Kidney (tissue), 13 donors: ENCODE measurements at regions not wholly inside any gene's neighbourhood (a gene's known extent, or its start where the extent isn't known, plus 50 kb on each side); places are given as distances from the start of the nearest gene placed in this dataset.
"Not testable (repeated sequence)": the region's sequence is repeated elsewhere in the genome, so short reads cannot be mapped to it uniquely, and the experiment has no call there.

ENCODE experiments used
- DNase-seq, 5 donors: peaks; one replicate each; pipeline ENCODE4 v3.0.0-alpha.2; 2013 to 2020
- FAIRE-seq: peaks from 2 replicates; lab custom pipeline; 2012; peaks lifted over from hg19 to GRCh38; lab: Jason Lieb, UNC
- H3K27ac ChIP-seq, 2 donors: one replicate each; pipeline ENCODE4 v1.7.0; 2013; ENCODE audit warnings: low read depth in 2 of 2, low read length in 2 of 2, inconsistent platforms in 1 of 2
- H3K27me3 ChIP-seq: one replicate; pipeline ENCODE4 v1.7.1; 2013; ENCODE audit warnings: low read length, inconsistent platforms; ENCODE audit not compliant: control insufficient read depth, insufficient read depth
- H3K36me3 ChIP-seq, 3 donors: one replicate each; pipeline versions ENCODE4 v1.7.0 to v1.7.1; 2013; ENCODE audit warnings: low read length in 3 of 3, control low read depth in 1 of 3, inconsistent platforms in 1 of 3; ENCODE audit not compliant: insufficient read depth in 3 of 3, control insufficient read depth in 2 of 3
- H3K4me1 ChIP-seq, 3 donors: one replicate each; pipeline versions ENCODE4 v1.7.0 to v1.7.1; 2013; ENCODE audit warnings: low read length in 3 of 3, inconsistent platforms in 1 of 3, low read depth in 1 of 3; ENCODE audit not compliant: control insufficient read depth in 2 of 3, insufficient read depth in 2 of 3
- H3K4me3 ChIP-seq, 3 donors: one replicate each; pipeline versions ENCODE4 v1.7.0 to v1.8.1; 2013; ENCODE audit warnings: low read length in 3 of 3, control low read depth in 1 of 3, inconsistent platforms in 1 of 3
- H3K9ac ChIP-seq, 3 donors: one replicate each; pipeline versions ENCODE4 v1.7.0 to v1.7.1; 2013; ENCODE audit warnings: low read length in 3 of 3, control low read depth in 1 of 3, inconsistent platforms in 1 of 3
- H3K9me3 ChIP-seq, 3 donors: one replicate each; pipeline versions ENCODE4 v1.7.0 to v1.7.1; 2013; ENCODE audit warnings: low read length in 3 of 3, control low read depth in 1 of 3, inconsistent platforms in 1 of 3; ENCODE audit not compliant: control insufficient read depth in 2 of 3, insufficient read depth in 1 of 3
- intact Hi-C: fragments of 100-400 bp; cut with DNase I; formaldehyde crosslinking; loops from one replicate; pipeline ENCODE4 v1.11.1; 2022
- TF ChIP-seq, protein P1 (sequence below): IDR thresholded peaks from 3 replicates; pipeline ENCODE4 v1.5.1; 2012; ENCODE audit warnings: mild to moderate bottlenecking, moderate library complexity, borderline replicate concordance; ENCODE audit not compliant: insufficient read depth; ENCODE audit errors: extremely low read depth
- donor health status: control.
- donor health status: control.
- donor health status: control.
- donor health status: control.
- donor health status: control.
- donor health status: DM: yes; HTN: yes; CAD: no.
- donor health status: Normal renal cell carcinoma (clear cell type).

DNA sequence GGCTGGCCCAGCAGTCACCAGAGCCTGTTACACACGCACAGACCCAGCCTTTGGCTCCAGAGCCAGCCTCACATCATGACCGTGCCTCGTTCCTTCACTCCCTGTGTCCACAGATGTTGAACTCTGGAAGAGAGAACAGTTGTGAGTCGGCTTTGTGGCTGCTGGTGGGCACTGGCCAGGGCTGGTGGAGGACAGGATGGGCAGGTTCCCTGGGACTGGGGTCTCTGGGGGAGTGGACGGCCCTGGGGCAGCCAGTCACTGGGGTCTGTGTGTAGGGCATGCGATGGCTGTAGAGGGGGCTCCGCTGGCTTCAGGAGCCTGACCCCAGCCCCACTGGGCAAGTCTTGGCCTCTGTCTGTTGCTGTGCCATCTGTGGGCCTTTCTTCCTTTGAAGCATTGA, 1070.1 kb downstream of the BRD1 start:
- no peak overlapping the region for H3K9ac ChIP-seq
- no peak overlapping the region for H3K4me3 ChIP-seq
- peak in 2 of 5 donors; percentile 24 to 41 for DNase-seq
- H3K9me3 ChIP-seq: no peaks in the 10 kb centered on the region
- intact Hi-C loops: no loop called here
- TF ChIP-seq, protein P1, sequence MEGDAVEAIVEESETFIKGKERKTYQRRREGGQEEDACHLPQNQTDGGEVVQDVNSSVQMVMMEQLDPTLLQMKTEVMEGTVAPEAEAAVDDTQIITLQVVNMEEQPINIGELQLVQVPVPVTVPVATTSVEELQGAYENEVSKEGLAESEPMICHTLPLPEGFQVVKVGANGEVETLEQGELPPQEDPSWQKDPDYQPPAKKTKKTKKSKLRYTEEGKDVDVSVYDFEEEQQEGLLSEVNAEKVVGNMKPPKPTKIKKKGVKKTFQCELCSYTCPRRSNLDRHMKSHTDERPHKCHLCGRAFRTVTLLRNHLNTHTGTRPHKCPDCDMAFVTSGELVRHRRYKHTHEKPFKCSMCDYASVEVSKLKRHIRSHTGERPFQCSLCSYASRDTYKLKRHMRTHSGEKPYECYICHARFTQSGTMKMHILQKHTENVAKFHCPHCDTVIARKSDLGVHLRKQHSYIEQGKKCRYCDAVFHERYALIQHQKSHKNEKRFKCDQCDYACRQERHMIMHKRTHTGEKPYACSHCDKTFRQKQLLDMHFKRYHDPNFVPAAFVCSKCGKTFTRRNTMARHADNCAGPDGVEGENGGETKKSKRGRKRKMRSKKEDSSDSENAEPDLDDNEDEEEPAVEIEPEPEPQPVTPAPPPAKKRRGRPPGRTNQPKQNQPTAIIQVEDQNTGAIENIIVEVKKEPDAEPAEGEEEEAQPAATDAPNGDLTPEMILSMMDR: no peak
- H3K36me3 ChIP-seq: no peaks in the 10 kb centered on the region
- no peaks in the 10 kb centered on the region for H3K27me3 ChIP-seq
- no peak for FAIRE-seq
- H3K27ac ChIP-seq: no peak overlapping the region
- no peaks in the 10 kb centered on the region for H3K4me1 ChIP-seq

DNA sequence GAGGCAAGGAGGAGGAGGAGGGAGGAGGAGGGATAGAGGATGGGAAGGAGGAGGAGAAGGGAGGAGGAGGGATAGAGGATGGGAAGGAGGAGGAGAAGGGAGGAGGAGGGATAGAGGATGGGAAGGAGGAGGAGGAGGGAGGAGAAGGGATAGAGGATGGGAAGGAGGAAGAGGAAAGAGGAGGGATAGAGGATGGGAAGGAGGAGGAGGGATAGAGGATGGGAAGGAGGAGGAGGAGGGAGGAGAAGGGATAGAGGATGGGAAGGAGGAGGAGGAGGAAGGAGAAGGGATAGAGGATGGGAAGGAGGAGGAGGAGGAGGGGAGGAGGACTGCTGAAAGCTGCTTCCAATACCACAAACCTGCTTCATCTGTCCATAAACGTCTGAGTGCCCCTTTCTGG, 1070.5 kb downstream of the BRD1 start:
- H3K4me1 ChIP-seq, intact Hi-C loops, H3K27ac ChIP-seq, H3K27me3 ChIP-seq, H3K9me3 ChIP-seq, H3K36me3 ChIP-seq, H3K4me3 ChIP-seq, FAIRE-seq, H3K9ac ChIP-seq: not testable (repeated sequence)
- peak in 1 of 5 donors; percentile 15 for DNase-seq

- Histone ChIP-seq H3K27ac (no peak overlapping the region), H3K36me3 (no peaks in the 10 kb centered on the region), H3K9me3 (no peaks in the 10 kb centered on the region), H3K27me3 (no peaks in the 10 kb centered on the region), H3K9ac (no peak overlapping the region), H3K4me1 (no peaks in the 10 kb centered on the region), H3K4me3 (no peak overlapping the region)
- intact Hi-C loops: no loop called here
- DNase-seq (peak in 1 of 5 donors; percentile 23), FAIRE-seq (no peak)
- TF ChIP-seq, protein P1: no peak
Measured at GRCh38 chr22:48756146-48757111, 1071.2 kb downstream of the BRD1 start.

DNA sequence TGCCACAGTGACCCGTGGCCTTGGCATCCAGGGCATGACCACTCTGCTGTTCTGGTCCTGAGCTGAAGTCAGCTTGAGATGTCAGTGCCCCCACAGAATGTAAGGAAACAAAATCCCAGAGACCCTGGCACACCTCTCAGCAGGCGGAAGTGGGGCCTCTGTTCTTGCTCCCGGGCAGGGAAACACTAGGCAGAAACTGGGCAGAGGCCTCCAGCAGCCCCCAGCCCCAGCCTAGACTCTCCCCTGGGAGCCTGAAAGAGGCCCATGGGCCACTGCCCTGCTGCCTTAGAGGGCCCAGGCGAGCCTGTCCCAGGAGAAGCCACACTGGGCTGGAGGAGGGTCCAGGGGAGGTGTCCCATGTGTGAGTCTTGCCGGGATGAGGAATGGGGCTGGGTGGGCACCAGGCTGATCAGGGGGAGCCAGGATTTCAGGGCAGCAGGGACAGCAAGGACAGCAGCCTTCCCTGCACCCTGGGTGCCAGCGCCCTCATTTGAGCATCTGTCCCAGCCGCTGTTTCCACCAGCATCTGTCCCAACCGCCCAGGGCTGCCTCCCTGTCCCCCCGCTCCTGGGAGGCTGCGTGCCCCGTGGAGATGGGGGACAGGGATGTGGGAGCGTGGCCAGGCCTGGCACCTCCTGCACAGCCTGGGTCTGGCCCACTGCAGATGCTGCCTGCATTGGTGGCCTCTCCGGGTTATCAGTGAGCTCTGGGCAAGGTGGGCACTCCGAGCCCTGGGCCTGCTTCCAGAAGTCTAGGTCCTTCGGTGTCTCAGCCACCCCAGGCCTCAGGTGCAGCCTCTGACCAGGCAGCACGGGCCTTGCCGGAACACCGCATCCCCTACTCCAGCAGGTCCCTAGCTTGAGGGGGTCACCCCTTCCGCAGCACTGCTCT, 1072.4 kb downstream of the BRD1 start:
- FAIRE-seq (no peak), DNase-seq (peak in 1 of 5 donors; percentile 14)
- Histone ChIP-seq H3K4me3 (no peak overlapping the region), H3K9ac (no peak overlapping the region), H3K27ac (no peak overlapping the region), H3K27me3 (no peaks in the 10 kb centered on the region), H3K9me3 (no peaks in the 10 kb centered on the region), H3K4me1 (no peaks in the 10 kb centered on the region), H3K36me3 (no peaks in the 10 kb centered on the region)
- TF ChIP-seq, protein P1: no peak
- intact Hi-C loops: no loop called here
